ENCODE measurements at regions not wholly inside any gene's neighbourhood (a gene's known extent, or its start where the extent isn't known, plus 50 kb on each side); places are given as distances from the start of the nearest gene placed in this dataset.

GRCh38 chr12:60014436-60014835 lies 418.6 kb downstream of the SLC16A7 start:
- TF ChIP-seq CTCF (IDR thresholded peaks at IDR 0.05; ENCODE audit: poor library complexity), result no peak
- TF ChIP-seq EZH2phosphoT487 (IDR thresholded peaks at IDR 0.05; ENCODE audit: low read depth, severe bottlenecking, unreplicated experiment), result no peak

Data from hepatocyte (in vitro differentiated cells).